ENCODE measurements at regions not wholly inside any gene's neighbourhood (a gene's known extent, or its start where the extent isn't known, plus 50 kb on each side); places are given as distances from the start of the nearest gene placed in this dataset.

DNA sequence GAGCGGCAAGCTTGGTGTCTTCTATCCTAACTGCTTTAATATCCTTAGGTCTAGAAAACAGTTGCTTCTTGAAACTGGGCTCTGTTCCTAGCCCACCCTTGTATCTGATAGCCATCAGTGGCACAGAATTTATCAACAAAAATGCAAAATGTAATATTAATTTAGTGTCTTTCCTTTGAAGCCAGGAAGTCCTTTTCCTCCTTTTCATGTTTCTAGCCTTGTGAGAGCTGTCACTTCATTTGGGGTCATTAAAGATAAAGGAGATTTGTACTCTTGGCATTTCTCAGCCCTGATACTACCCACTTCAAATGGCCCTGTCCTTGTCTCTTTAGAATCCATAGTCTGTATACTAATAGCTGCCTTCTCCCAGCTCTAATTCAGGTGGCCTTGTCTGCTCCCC lies 111.0 kb downstream of the GAS1 start:
- in situ Hi-C loops (cut with HindIII; ENCODE audit: low sequenced_read_pairs), result no loop called here

GRCh38 chr9:86830356-86830755 lies 117.0 kb downstream of the GAS1 start:
- in situ Hi-C loops (cut with HindIII; ENCODE audit: low sequenced_read_pairs), result loop anchor here (5.0 kb wide), 1 partner anchor 98 kb away; no protein-coding TSS in a partner anchor

DNA sequence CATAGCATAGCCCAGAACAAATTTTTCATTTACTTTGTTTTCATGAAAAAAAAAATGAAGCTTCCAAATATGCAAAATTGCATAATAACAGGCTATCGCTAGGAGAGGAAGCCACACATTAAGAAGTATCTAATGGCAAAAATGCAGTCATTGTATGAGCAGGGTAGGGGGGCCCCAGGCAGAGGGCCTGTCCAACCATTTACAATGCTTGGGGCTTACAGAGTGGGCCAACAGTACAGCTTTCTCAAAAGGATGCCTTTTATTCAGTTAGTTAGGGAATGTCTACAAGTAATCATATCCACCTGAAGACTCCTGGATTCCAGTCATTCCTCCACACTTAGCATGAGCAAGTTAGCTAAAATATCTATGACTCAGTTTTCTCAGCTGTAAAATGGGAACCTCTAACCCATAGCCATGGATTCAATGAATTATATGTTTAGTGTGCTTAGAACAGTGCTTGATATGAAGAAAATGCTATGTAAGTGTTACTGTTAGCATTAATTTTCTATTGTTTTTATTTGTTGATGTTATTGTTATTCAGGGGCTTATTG lies 117.7 kb downstream of the GAS1 start:
- in situ Hi-C loops (cut with HindIII; ENCODE audit: low sequenced_read_pairs), result loop anchor here (5.0 kb wide), 1 partner anchor 97 kb away; no protein-coding TSS in a partner anchor

DNA sequence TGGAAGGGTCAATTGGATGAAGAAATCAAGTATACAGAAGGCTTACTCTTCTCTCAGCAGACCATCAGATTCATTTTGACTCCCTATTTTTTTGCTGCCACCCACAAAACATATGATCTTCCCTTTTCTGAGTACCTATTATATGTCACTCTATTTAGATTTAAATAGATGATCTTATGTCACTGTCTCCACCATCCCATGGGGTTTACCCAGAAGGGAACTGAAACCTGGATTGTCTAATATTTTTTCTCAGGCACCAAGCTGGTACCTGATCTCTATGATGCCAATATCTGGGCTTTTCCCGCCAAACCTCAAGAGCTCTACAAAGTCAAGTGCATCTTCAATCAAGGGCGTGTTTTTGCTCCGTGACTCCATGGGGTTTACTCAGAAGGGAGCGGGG lies 118.7 kb downstream of the GAS1 start:
- in situ Hi-C loops (cut with HindIII; ENCODE audit: low sequenced_read_pairs), result no loop called here

- in situ Hi-C loops (cut with HindIII; ENCODE audit: low sequenced_read_pairs), result no loop called here
Measured at GRCh38 chr9:86827893-86828292, 119.4 kb downstream of the GAS1 start.

GRCh38 chr9:86825299-86825698 lies 122.0 kb downstream of the GAS1 start:
- in situ Hi-C loops (cut with HindIII; ENCODE audit: low sequenced_read_pairs), result no loop called here

GRCh38 chr9:86822006-86822801 lies 125.1 kb downstream of the GAS1 start:
- in situ Hi-C loops (cut with HindIII; ENCODE audit: low sequenced_read_pairs), result no loop called here

GRCh38 chr9:86821006-86821845 lies 126.1 kb downstream of the GAS1 start:
- in situ Hi-C loops (cut with HindIII; ENCODE audit: low sequenced_read_pairs), result no loop called here

GRCh38 chr9:86819552-86819951 lies 127.8 kb downstream of the GAS1 start:
- in situ Hi-C loops (cut with HindIII; ENCODE audit: low sequenced_read_pairs), result no loop called here

DNA sequence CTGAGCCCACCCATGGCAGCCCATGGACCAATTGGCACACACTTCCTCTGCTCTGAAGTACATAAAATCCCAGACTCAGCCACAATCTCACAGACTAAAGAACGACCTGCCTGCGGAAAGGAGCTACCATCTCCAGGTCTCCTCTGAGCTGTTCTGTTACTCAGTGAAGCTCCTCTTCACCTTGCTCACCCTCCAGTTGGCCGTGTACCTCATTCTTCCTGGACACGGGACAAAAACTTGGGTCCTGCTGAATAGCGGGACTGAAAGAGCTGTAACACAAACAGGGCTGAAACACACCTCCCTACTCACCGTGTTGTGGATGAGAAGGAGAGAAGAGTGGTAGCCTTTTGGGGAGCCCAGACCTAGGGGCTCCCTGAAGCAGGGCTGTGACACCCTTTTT lies 128.7 kb downstream of the GAS1 start:
- in situ Hi-C loops (cut with HindIII; ENCODE audit: low sequenced_read_pairs), result no loop called here

DNA sequence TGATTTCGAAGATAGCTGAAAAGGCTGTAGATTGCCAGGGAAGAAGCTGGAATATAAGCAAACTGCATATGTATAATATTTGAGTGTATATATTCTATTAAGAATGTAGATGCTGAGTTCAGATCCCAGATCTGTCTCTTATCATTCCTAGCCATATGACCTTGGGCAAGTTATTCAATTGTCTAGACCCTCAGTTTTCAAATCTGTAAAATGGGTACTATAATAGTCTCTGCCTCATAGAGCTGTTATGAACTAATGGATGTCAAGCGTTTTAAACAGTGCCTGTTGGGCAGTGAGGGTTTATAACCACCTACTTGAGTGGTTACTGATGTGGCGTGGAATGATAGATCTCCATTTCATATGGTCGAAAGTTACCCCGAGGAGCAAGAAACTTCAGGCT lies 130.4 kb downstream of the GAS1 start:
- in situ Hi-C loops (cut with HindIII; ENCODE audit: low sequenced_read_pairs), result no loop called here

DNA sequence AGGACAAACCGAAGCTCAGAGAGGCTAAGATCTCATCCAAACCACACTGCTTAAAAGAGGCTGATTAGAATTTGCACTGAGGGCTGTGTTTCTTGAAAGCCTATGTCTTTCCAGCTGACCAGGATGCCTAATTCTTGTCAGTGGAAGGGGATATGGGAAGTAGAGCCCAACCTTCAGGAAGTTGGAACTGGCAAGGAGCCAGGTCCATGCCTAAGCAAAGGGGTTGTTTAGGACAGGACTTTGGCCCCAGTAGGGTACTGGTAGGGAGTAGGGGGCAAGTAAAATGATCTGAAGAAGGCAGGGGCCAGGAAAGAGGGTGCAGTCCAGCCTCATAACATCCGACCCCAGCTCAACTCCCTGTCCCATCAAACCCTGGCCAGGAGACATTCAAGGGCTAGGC lies 130.9 kb downstream of the GAS1 start:
- in situ Hi-C loops (cut with HindIII; ENCODE audit: low sequenced_read_pairs), result no loop called here

DNA sequence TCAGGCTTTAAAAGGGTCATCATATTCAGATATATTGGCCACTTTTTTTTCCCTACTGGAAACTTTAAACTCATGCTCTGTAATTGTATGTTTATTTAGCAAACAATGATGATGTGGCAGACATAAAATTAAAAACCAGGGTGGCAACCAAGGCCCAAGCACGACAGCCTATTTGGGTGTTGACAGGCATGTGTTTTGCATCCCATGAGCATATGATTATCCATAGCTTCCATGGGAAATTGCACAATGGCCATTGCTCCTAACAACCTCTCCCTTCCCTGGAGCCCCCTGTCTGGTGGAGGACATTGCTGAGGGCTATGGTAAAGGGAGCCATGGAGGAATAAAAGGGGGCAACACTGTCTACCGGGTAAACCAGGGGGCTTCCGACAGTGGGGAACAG lies 134.7 kb downstream of the GAS1 start:
- in situ Hi-C loops (cut with HindIII; ENCODE audit: low sequenced_read_pairs), result no loop called here

- in situ Hi-C loops (cut with HindIII; ENCODE audit: low sequenced_read_pairs), result no loop called here
Measured at GRCh38 chr9:86809759-86810367, 137.4 kb downstream of the GAS1 start.

GRCh38 chr9:86809151-86809550 lies 138.2 kb downstream of the GAS1 start:
- in situ Hi-C loops (cut with HindIII; ENCODE audit: low sequenced_read_pairs), result no loop called here

DNA sequence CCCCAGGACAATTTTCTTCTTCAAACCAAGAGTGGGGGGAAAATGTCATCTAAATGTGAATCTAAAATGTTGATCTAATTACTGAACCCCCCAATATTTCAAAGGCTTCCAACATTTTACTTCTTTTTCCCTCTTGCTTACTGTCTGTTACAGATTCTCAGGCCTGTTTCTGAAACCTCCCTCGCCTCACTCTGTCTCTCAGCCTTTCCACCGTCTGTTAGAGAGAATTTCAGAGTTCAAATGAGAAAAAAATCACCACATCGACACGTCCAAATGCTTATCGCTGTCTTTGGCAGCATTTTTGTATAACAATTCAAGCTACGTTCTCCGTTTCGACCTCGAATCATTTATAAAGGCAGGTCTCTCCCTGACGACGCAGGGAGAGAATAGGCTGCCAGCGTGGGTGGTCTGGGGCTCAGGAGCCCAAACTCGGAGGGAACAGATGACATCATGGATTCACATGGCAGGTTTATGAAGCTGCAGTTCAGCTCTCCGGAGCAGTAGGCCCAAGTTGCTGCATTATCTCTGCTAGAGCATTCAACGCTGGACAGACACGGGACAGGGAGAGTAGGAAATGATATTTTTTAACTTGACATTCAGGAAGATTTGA lies 139.8 kb downstream of the GAS1 start:
- in situ Hi-C loops (cut with HindIII; ENCODE audit: low sequenced_read_pairs), result no loop called here

- in situ Hi-C loops (cut with HindIII; ENCODE audit: low sequenced_read_pairs), result no loop called here
Measured at GRCh38 chr9:86804011-86804410, 143.3 kb downstream of the GAS1 start.

GRCh38 chr9:86802900-86803673 lies 144.2 kb downstream of the GAS1 start:
- in situ Hi-C loops (cut with HindIII; ENCODE audit: low sequenced_read_pairs), result no loop called here

DNA sequence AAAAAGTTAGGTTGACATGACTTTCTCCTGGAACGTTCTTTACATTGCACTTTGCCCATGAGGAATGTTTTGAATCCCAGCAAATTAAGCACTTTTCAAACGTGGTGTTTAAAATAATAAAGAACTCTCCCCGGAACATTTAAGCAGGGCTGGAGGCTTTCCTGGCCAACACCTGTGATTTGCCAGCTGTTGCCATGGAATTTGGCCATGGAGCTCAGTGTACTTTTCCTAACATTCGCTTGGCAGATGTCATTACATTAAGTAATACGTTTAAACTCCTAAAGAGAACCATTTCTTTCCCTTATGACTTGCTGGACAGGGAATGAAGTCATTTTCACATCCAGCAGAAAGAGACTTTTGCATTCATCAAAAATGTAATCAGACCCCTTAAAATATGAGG lies 146.1 kb downstream of the GAS1 start:
- in situ Hi-C loops (cut with HindIII; ENCODE audit: low sequenced_read_pairs), result no loop called here

DNA sequence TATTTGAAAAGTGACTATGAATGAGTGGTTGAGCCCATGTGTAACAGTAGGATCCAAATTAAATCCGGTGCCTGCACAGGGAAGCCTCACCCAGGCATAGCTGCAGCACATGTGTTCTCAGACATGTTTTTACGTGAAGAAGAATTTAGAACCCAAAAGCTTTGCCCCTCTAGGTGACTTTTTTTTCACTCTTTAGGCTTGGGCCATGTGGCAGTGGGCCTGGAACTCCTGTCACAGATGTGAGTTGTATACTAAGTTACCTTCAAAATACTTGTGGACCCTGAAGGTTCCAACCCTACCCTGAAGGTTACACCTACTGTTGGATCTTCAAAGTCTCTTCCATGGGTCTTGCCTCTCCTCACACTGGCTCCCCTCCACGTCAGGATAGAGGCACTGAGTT lies 146.6 kb downstream of the GAS1 start:
- in situ Hi-C loops (cut with HindIII; ENCODE audit: low sequenced_read_pairs), result no loop called here
